ENCODE measurements at regions not wholly inside any gene's neighbourhood (a gene's known extent, or its start where the extent isn't known, plus 50 kb on each side); places are given as distances from the start of the nearest gene placed in this dataset.

GRCh38 chr2:238700117-238700457 is 147.8 kb upstream of the TWIST2 start:
- Mint-ChIP-seq H3K4me1 (no peaks in the 10 kb centered on the region), H3K4me3 (no peak overlapping the region), H3K9me3 (peaks cover 0 to 2% (median 0%) of the 10 kb centered on the region in 7 donors), H3K27me3 (ENCODE audit: low read depth in 3 of 3) (peaks cover 7 to 12% (median 9%) of the 10 kb centered on the region in 3 donors), H3K36me3 (no peaks in the 10 kb centered on the region), H3K27ac (no peak overlapping the region)
- 86% methylated on average over 8 of the region's 11 CpGs for WGBS (ENCODE audit: insufficient coverage)
- no peak overlapping the region for H3K4me3 ChIP-seq (replicated peaks in 1 of 3; ENCODE audit: low read depth in 2 of 3, low read length in 3 of 3)
- no peaks in the 10 kb centered on the region for H3K27me3 ChIP-seq (ENCODE audit: control insufficient read depth in 2 of 2, insufficient read depth in 2 of 2, low read length in 2 of 2)
- H3K36me3 ChIP-seq (replicated peaks in 1 of 2; ENCODE audit: control insufficient read depth in 1 of 2, insufficient read depth in 2 of 2, low read length in 2 of 2) = no peaks in the 10 kb centered on the region
- no peaks in the 10 kb centered on the region for H4K20me1 ChIP-seq (ENCODE audit: insufficient read depth, low read length)
- no peak overlapping the region for H3K27ac ChIP-seq (ENCODE audit: low read depth in 1 of 2, low read length in 2 of 2)
- H3K4me1 ChIP-seq (ENCODE audit: control insufficient read depth in 1 of 2, insufficient read depth in 2 of 2, low read length in 2 of 2) = no peaks in the 10 kb centered on the region
- intact Hi-C loops (cut with micrococcal nuclease) = no loop called here
- no peaks in the 10 kb centered on the region for H3K9me3 ChIP-seq (replicated peaks in 1 of 2; ENCODE audit: control insufficient read depth in 1 of 2, insufficient read depth in 1 of 2, low read length in 2 of 2)
- no peak for DNase-seq
- no peak overlapping the region for H3K4me2 ChIP-seq (replicated peaks; ENCODE audit: extremely low read depth, low read length, poor library complexity, severe bottlenecking)
- H3K9ac ChIP-seq (ENCODE audit: insufficient read depth, low read length, poor library complexity, severe bottlenecking) = no peak overlapping the region
- TF ChIP-seq CTCF (IDR thresholded peaks at IDR 0.05) = no peak
- H3K79me2 ChIP-seq (ENCODE audit: insufficient read depth, low read length) = no peaks in the 10 kb centered on the region
- no peak overlapping the region for H2AFZ ChIP-seq (ENCODE audit: insufficient read depth, low read depth, low read length, poor library complexity, severe bottlenecking)

- H3K27ac ChIP-seq (ENCODE audit: low read depth in 1 of 2, low read length in 2 of 2) = no peak overlapping the region
- no peak overlapping the region for H3K4me3 ChIP-seq (replicated peaks in 1 of 3; ENCODE audit: low read depth in 2 of 3, low read length in 3 of 3)
- H3K4me1 ChIP-seq (ENCODE audit: control insufficient read depth in 1 of 2, insufficient read depth in 2 of 2, low read length in 2 of 2) = no peaks in the 10 kb centered on the region
- Mint-ChIP-seq H3K27ac (no peak overlapping the region), H3K9me3 (peaks cover 0 to 2% (median 0%) of the 10 kb centered on the region in 7 donors), H3K36me3 (no peaks in the 10 kb centered on the region), H3K4me1 (no peaks in the 10 kb centered on the region), H3K27me3 (ENCODE audit: low read depth in 3 of 3) (peaks cover 7 to 11% (median 10%) of the 10 kb centered on the region in 3 donors), H3K4me3 (no peak overlapping the region)
- intact Hi-C loops (cut with micrococcal nuclease) = no loop called here
- no peaks in the 10 kb centered on the region for H3K9me3 ChIP-seq (replicated peaks in 1 of 2; ENCODE audit: control insufficient read depth in 1 of 2, insufficient read depth in 1 of 2, low read length in 2 of 2)
- H3K79me2 ChIP-seq (ENCODE audit: insufficient read depth, low read length) = no peaks in the 10 kb centered on the region
- DNase-seq = no peak
- no peaks in the 10 kb centered on the region for H3K27me3 ChIP-seq (ENCODE audit: control insufficient read depth in 2 of 2, insufficient read depth in 2 of 2, low read length in 2 of 2)
- no peaks in the 10 kb centered on the region for H3K36me3 ChIP-seq (replicated peaks in 1 of 2; ENCODE audit: control insufficient read depth in 1 of 2, insufficient read depth in 2 of 2, low read length in 2 of 2)
- H4K20me1 ChIP-seq (ENCODE audit: insufficient read depth, low read length) = no peaks in the 10 kb centered on the region
- no peak overlapping the region for H3K4me2 ChIP-seq (replicated peaks; ENCODE audit: extremely low read depth, low read length, poor library complexity, severe bottlenecking)
- H3K9ac ChIP-seq (ENCODE audit: insufficient read depth, low read length, poor library complexity, severe bottlenecking) = no peak overlapping the region
- WGBS (ENCODE audit: insufficient coverage) = 84% methylated on average over 8 of the region's 11 CpGs
- H2AFZ ChIP-seq (ENCODE audit: insufficient read depth, low read depth, low read length, poor library complexity, severe bottlenecking) = no peak overlapping the region
- no peak for TF ChIP-seq CTCF (IDR thresholded peaks at IDR 0.05)
Measured at GRCh38 chr2:238700506-238701340, 147.2 kb upstream of the TWIST2 start.

All from CD14-positive monocyte (primary cell).